ENCODE measurements at regions not wholly inside any gene's neighbourhood (a gene's known extent, or its start where the extent isn't known, plus 50 kb on each side); places are given as distances from the start of the nearest gene placed in this dataset.

DNA sequence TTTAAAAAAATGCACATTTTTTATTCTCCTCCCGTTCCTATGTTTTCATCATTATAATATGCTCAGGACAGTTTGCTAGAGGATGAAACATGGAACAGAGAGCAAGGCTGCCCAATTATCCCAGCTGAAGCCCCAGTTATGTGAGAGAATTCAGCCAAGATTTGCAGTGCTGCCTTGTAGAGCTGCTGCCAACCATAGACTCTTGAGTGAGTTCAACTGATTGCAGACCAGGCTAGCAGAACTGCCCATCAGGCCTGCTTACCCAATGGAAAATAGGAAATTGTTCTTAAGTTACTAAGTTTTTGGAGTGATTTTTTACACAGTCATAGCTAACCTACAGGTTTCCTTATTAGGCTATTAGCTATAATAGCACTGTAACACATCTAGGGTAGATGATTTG is 128.7 kb upstream of the VGLL2 start:
- no peak for DNase-seq (ENCODE audit: extremely low spot score)
- TF ChIP-seq, protein P1, sequence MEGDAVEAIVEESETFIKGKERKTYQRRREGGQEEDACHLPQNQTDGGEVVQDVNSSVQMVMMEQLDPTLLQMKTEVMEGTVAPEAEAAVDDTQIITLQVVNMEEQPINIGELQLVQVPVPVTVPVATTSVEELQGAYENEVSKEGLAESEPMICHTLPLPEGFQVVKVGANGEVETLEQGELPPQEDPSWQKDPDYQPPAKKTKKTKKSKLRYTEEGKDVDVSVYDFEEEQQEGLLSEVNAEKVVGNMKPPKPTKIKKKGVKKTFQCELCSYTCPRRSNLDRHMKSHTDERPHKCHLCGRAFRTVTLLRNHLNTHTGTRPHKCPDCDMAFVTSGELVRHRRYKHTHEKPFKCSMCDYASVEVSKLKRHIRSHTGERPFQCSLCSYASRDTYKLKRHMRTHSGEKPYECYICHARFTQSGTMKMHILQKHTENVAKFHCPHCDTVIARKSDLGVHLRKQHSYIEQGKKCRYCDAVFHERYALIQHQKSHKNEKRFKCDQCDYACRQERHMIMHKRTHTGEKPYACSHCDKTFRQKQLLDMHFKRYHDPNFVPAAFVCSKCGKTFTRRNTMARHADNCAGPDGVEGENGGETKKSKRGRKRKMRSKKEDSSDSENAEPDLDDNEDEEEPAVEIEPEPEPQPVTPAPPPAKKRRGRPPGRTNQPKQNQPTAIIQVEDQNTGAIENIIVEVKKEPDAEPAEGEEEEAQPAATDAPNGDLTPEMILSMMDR (IDR thresholded peaks at IDR 0.05; ENCODE audit: control extremely low read depth, extremely low read depth, low read depth, missing control alignments) = no peak
- CTCF ChIA-PET = interaction anchor here (0.7 kb wide), 1 partner anchor 11 kb away, joined by 3 read pairs; no protein-coding TSS in a partner anchor
- POLR2A ChIA-PET = no interaction called here

DNA sequence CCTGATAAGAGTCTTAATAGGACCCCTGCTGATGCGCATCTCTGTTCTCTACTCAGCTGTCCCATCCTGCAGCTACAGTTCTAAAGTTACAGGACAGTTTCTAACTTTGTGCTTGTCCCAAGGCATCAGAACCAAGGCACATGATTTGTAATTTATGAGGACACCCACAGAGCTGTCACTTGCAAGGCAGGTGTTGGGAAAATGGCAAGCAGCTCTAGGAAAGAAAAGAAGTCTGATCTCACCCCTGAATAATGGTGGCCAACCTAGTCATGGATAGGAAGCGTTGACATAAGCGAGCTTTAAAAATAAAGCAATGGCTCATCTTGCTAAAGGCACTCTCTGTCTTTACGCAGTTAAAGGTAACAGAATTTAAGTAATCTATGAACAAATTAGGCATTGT is 127.6 kb upstream of the VGLL2 start:
- TF ChIP-seq, protein P1 (IDR thresholded peaks at IDR 0.05; ENCODE audit: control extremely low read depth, extremely low read depth, low read depth, missing control alignments) = no peak
- ChIA-PET POLR2A (no interaction called here), CTCF (interaction anchor here (1.6 kb wide), 1 partner anchor 17 kb away, joined by 4 read pairs; no protein-coding TSS in a partner anchor)
- DNase-seq (ENCODE audit: extremely low spot score) = no peak

DNA sequence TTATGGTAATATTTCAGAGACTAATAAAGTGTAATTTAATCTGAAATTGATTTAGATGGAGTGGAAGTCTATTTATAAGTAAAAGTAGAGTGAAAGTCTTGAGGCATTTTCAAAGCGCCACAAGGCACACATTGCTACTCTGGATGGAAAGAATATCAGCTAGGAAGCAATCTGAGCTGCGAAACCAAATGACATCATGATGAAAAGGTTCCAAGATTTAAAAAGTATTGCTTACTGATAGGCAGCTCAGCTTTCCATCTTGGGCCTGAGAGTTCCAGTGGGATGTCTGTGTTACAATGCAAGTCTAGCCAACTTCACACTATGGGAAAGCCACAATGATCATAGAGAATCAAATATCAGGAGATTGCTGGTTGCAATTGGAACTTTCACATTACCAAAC is 126.9 kb upstream of the VGLL2 start:
- DNase-seq (ENCODE audit: extremely low spot score) = no peak
- TF ChIP-seq, protein P1 (IDR thresholded peaks at IDR 0.05; ENCODE audit: control extremely low read depth, extremely low read depth, low read depth, missing control alignments) = no peak
- ChIA-PET POLR2A (no interaction called here), CTCF (interaction anchor here (1.4 to 1.6 kb wide), 2 partner anchors 11 to 18 kb away, joined by 3 to 4 read pairs; no protein-coding TSS in a partner anchor)

DNA sequence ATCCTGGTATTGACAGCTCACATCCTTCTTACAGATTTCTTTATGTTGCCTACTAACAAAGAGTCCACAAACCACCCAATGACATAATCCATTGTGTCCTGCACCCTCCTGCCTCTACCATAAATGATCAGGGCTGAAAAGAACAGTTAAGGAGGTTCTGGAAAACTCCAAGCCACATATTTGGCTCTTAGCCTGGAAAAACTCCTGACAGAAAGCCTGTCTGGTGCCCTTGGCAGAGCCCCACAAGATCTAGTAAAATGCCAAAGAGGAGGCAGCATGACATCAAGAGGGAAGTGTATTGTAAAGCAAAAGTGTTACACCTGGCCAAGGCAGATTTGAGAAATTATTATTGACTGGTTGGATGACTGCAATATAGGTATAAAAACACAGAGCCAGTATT is 126.4 kb upstream of the VGLL2 start:
- CTCF ChIA-PET = interaction anchor here (1.4 to 1.6 kb wide), 2 partner anchors 11 to 19 kb away, joined by 3 to 4 read pairs; no protein-coding TSS in a partner anchor
- POLR2A ChIA-PET = no interaction called here
- no peak for DNase-seq (ENCODE audit: extremely low spot score)
- TF ChIP-seq, protein P1 (IDR thresholded peaks at IDR 0.05; ENCODE audit: control extremely low read depth, extremely low read depth, low read depth, missing control alignments) = no peak

DNA sequence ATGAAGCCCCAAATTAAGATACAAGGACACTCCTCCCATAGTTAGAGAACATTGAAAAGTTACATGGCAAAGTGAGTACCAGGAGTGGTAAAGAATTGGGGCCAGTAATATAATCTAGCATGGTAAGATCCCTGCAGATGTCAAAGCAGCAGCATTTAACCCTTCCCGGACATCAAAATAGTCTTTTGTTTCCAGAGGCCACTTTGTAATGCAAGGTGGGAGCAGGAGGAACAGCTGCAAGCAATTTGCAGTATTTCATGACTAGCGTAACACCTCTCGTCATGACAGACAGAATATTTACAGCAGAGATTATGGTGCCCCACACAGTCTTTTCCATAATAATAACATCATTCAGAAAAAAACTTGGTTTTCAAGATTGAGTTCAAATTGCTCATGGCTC is 123.2 kb upstream of the VGLL2 start:
- ChIA-PET POLR2A (no interaction called here), CTCF (interaction anchor here (1.2 kb wide), 1 partner anchor 22 kb away, joined by 3 read pairs; no protein-coding TSS in a partner anchor)
- TF ChIP-seq, protein P1 (IDR thresholded peaks at IDR 0.05; ENCODE audit: control extremely low read depth, extremely low read depth, low read depth, missing control alignments) = no peak
- DNase-seq (ENCODE audit: extremely low spot score) = no peak

DNA sequence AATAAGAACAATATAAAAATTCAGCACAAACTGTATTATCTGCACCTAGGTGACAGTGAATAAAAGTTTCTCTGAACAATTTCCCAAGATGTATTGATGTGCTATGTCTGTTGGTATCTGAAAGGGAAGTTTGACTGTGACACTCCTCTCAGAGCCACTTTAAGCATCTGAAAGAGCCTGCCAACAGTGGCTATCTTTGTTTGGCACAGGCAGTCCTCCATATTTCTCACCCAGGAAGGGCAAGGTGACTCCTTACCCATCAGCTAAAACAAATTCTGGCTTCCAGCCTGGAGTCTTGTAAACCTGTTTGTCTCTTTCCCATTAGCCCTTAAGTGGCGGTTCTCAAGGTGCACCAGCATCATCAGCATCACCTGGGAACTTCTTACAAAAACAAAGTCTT is 122.4 kb upstream of the VGLL2 start:
- CTCF ChIA-PET = no interaction called here
- TF ChIP-seq, protein P1 (IDR thresholded peaks at IDR 0.05; ENCODE audit: control extremely low read depth, extremely low read depth, low read depth, missing control alignments) = no peak
- POLR2A ChIA-PET = no interaction called here
- DNase-seq (ENCODE audit: extremely low spot score) = no peak

DNA sequence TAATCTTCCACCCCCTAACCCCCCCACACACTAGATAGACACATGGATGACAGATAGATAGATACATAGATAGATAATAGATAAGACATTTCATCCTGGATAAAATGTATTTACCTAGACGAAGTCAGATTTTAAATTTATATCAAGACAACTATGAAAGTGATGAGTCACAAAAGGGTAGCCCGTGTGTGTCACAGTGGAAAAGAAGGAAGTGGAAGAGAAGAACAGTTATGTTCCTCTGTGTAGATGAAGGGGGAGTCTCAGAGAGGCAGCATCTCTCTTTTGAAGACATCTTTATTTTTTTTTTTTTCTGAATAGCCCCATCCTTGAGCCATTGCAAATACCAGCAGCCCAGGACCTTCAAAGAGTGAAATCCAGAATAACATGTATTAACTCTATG is 121.7 kb upstream of the VGLL2 start:
- POLR2A ChIA-PET = no interaction called here
- TF ChIP-seq, protein P1 (IDR thresholded peaks at IDR 0.05; ENCODE audit: control extremely low read depth, extremely low read depth, low read depth, missing control alignments) = no peak
- no peak for DNase-seq (ENCODE audit: extremely low spot score)
- CTCF ChIA-PET = no interaction called here

Measured in GM10248 (cell line).